HG03097 (cell line): ENCODE measurements at regions not wholly inside any gene's neighbourhood (a gene's known extent, or its start where the extent isn't known, plus 50 kb on each side); places are given as distances from the start of the nearest gene placed in this dataset.
"Not testable (repeated sequence)": the region's sequence is repeated elsewhere in the genome, so short reads cannot be mapped to it uniquely, and the experiment has no call there.

ENCODE experiments used
- ATAC-seq: cut with Tn5 transposase; IDR thresholded peaks from one replicate; pipeline ENCODE4 v1.9.1; 2021; ENCODE audit not compliant: unreplicated experiment, low FRiP score

DNA sequence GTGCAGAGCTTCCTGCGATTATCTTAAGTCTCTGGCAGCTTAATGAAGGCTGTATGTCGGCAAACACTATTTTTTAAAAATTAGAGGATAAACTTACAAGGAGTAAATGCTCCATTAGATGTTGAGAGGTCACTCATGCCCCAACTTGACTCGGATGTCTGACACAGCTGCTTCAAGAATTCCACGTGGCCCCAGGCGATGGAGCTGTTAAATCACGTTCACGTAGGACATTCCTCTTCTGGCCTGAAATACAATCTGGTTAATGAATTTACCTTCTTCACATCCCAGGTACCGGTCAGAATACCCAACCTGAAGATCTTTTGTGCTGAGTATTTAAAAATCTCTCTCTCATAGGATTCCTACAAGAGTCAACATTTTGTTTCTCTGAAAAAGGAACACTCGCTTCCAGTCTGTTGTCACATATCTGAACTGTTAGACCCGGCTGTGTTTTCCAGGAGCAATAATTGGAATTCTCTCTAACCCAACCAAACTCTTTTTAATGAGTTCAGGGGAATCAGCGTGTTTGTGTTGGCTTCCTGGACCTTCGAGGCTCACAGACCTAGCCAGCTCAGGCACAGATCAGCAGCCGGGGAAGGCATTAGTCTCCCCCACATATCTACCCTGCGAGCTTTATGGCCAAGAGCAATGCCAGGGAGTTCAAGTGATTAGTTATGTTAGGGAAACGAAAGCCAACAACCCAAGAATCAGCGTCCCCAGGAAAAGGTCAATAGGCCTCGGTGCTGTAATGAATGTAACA, 284.9 kb downstream of the FGFR2 start:
- no peak for ATAC-seq

DNA sequence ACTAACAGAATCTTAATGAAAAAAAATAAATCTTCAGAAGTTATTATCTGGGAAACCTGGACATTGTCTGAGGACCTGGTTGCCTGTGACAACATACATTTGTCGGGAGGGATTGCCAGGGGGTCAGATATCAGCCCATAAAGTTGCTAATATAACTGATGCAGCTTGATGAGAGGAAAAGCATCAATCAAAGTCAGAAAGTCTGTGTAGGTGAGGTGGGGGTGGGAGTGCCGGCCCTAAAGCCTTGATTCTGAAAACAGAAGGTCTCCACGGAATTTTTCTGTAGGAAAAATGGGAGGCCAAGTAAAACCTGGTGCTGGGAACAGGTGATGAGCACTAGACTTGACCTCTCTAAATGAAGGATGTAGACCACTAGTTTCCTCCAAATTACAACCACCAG, 281.8 kb downstream of the FGFR2 start:
- no peak for ATAC-seq

DNA sequence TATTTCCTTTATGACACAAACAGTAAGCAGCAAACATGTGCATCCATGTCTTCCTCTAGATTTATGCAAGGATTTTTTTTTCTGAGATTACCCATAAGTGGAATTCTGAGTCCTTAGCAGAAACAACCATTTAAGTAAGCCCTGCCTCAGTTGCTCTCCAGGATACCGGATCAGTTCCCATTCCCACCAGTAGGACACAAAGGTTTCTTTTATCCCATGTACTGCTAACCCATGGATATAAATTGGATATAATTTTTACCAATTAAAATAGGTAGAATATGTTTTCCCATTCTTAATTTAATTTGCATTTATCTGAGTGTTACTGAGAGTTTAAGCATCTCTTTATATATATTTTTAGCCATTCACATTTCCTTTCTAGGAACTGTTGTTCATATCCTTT, 280.9 kb downstream of the FGFR2 start:
- no peak for ATAC-seq

DNA sequence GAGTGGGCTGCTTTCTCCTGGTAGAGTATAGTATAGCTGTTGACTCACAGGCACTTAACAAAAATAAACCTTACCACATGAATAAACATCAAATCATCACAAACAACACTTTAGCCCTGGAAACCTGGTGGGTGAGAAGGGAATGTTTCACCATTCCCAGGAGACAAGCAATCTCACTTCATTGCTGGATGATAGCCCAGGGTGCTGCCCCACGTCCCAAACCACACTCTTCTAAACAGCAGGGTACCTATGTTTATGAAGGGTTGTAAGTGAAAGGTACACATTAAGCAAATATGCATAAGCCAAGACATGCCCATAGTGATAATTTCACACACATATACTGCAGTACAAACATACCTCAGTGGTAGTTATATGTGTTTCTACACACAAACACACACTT, 276.2 kb downstream of the FGFR2 start:
- ATAC-seq, result no peak

DNA sequence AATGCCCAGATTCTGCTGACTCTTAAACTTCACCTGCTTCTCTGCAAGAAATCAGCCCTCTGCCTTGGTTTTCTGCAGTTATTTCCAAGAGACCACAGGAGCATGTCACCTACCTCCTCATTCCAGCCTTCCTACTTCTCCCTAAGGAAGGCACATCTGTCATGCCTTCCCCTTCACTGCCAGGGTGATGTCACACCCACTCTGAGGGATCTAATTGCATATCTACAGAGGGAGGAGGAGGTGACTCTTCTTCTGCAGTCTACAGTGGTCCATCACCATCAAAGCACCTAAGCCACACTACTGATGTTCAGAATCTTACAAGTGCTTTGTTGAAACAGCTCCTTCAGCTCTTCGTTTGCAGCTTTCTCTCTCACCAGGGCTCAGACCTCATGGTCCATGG, 275.5 kb downstream of the FGFR2 start:
- no peak for ATAC-seq

DNA sequence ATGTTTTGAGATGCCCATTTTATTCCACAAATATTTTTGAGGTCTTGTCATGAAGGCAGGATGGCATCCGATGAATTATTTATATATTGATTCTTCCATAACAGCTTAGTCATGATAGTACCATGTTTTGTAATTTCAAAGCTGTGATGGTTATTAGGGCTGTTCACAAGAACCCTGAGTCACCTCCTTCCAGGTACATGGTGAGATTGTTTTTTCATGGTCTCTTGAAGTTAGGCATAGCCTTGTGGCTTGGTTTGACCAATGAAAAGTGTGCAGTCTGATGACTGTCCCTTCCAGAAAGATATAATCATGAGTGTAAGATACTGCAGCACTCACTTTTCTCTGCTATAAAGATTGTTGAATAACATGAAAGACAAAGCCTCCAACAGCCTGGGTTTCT, 274.8 kb downstream of the FGFR2 start:
- no peak for ATAC-seq

DNA sequence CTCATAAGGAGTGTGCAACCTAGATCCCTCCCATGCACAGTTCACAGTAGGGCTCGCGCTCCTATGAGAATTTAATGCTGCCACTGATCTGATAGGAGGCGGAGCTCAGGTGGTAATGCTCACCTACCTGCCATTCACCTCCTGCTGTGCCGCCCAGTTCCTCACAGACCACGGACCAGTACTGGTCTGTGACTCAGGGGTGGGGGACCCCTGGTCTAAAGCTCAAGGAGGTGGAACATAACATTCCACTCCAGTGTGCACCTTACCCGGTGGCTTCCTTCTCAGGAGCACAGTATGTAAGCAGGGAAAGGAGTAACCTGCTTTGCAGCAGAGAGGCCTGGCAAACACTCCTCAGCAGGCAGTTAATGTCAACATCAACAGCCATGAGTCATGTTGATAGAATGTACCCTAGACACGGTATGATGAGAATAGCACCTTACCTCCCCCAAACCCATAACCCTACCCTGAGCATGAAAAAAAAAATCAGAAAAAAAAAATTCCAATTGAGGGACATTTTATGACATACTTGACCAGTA, 273.5 kb downstream of the FGFR2 start:
- no peak for ATAC-seq

DNA sequence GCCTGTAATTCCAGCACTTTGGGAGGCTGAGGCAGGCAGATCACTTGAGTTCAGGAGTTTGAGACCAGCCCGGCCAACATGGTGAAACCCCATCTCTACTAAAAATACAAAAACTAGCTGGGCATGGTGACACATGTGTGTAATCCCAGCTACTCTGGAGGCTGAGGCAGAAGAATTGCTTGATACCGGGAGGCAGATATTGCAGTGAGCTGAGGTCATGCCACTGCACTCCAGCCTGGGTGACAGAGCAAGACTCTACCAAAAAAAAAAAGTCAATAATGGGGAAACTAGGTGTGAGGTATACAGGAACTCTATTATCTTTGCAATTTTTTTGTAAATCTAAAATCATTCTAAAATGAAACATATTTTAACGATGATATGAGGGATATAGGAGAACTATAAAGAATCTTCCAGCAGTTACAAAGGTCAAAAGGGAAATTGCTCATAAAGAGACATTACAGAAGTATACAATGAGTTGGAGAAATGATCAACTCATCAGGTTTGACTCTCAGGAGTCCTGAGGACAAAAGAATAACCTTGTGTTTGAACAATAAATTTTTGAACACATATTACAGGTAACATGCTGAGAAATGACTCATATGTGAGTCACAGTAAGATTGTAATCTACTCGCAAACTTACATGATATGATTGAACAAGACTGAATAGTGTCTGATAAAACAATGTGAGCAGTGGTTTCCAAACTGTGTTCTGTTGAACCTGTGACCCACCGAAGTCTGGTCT, 272.6 kb downstream of the FGFR2 start:
- no peak for ATAC-seq

DNA sequence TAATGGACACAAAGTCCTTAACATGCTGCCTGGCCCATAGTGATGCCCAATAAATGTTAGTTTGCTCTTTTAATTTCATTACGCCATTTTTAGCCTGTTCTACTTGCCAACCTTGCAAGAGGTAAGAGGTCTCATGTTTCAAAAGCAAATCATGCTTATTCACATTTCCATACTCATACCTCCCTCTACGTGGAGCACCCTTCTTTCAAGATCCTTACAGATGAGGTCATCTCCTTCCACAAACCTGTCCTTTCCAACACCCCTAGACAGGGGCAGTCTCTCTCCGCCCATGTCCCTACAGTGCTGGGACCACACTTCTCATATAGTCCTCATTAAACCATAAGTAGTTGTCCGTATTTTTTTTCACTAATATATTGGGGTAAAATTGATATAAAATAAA, 271.3 kb downstream of the FGFR2 start:
- ATAC-seq, result no peak

DNA sequence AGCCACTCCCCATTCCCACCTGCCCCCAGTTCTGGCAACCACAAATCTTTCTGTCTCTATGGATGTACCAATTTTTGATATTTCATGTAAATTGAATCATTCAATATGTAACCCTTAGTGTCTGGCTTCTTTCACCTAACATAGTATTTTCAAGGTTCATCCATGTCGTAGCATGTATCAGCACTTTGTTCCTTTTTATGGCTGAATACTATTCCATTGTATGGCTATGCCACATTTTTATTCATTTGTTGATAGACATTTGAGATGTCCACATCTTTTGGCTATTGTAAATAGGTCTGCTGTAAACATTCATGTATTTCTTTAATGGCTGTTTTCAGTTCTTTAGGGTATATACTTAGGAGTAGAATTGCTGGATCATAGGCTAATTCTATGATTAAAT, 270.5 kb downstream of the FGFR2 start:
- no peak for ATAC-seq

DNA sequence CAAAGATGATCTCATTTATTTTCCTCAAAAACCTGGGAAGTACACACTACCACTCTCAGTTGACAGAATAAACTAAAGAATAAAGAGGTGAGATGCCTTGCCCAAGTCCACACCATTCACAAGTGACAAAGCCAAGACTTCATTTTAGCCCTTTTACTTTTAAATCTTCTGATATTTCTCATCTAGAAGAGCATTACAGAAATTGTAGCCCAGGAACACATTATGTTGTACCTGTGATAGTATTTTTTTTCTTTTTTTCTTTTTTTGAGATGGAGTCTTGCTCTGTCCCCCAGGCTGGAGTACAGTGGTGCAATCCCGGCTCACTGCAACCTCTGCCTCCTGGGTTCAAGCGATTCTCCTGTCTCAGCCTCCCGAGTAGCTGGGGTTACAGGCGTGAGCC, 268.6 kb downstream of the FGFR2 start:
- ATAC-seq, result not testable (repeated sequence)

DNA sequence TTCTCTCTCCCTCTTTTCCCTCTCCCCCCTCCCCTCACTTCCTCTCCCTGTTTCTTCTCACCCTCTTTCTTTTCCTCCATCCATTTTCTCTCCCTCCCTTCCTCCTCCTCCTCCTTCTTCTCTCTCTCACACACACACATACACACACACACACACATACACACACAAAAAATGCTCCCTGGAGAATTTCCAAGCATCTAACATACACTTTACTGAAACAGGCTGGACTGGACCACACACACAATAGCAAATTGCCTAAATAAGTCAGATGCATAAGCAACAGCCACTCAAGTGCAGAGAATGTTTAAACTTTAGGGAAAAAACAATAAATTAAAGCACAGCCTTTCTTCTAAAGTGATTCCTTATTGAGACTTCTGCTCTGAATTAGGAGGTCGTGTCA, 267.7 kb downstream of the FGFR2 start:
- ATAC-seq, result no peak

DNA sequence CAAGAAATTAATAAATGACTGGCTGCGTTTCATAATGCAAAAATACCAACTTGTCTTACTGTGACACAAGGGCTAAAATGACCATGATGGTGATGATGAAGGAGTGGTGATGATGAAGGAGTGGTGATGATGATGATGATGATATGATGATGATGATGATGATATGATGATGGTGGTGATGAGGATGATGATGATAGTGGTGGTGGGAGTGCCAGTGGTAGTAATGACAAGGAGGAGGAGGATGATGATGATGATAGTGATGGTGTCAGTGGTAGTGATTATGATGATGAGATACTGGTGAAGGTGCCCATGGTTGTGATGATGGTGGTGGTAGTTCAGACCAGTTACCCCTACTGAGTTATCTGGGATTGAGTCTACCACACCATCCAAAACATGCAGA, 265.9 kb downstream of the FGFR2 start:
- no peak for ATAC-seq

DNA sequence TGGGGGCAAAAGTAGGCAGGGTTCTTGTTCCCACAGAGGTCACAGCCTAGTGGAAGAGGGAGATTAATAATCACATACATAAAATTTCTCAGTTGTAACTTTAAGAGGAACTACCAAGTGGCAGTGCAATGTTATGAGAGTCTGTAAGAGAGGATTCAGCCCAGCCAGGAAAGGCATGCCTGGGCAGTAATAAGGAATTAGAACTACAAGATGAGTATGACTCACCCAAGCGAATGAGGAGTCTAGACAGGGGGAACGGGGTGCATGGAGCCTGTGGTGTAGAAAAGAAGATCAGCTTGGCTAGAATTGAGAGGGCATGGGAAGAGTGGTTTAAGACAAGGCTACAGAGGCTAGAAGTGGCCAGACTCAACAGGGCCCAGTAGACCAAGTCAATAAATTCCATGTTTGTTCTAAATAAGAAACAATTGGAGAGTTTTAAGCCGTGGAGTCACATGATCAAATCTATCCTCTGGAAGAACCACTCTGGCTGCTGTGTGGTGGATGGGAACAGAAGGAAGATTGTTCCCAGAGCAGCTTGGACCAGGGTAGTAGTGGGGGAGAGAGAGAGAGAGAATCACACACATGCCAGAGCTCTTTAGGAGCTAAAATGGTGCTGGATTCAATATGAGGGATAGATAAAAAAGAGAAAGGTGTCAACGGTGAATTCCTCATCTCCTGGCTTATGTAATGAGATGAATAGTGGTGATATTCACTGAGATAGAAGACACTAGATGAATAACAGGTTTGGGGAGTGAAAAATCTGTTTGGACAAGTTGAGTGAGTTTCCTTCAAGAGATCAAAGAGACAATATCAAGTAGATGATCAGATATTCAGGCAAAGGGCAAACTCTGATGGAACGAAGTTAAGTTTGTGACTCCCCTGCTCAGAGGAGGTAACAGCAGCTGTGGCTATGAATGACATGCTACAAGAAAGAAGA, 265.1 kb downstream of the FGFR2 start:
- no peak for ATAC-seq

DNA sequence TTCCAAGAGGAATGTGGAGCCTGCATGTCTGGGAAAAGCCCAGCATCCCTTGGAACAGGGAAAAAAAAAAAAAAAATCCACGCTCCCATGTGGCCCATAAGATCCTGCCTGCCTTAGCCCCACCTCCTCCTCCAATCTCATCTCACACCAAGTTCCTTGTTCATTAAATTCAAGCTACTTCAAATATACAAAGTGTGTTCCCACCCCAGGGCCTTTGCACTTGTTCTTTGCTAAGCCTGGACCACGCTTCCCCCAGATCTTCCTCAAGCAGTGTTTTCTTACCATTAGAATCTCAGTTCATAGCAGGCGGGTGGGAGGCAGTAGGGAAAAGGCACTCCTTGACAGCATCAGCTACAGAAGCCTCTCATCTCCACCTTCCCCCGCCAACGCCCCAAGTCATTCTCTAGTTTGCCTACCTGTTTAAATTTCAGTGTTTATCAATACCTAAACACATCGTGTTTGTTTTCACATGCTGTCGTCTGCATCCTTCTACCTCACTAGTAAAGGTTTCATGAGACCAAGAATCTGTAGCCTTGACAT, 262.8 kb downstream of the FGFR2 start:
- ATAC-seq, result no peak

DNA sequence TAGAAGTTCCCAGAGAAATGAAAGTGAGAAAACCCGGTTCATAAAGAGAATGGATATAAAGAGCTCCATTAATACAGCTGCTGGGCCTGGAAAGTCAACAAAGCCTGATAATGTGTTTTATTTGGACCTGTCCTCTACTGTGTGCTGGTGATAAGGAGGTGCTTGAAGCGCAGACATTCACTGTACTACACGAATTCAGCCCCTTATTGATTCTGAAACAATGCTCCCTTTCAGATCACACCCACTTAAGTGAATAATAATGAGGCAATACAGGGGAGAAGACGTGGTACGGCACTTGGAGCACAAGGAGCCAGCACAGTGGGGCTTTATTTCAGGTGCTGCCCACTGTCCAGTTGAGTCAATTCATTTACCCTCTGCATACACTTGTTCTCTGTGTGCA, 260.8 kb downstream of the FGFR2 start:
- no peak for ATAC-seq

DNA sequence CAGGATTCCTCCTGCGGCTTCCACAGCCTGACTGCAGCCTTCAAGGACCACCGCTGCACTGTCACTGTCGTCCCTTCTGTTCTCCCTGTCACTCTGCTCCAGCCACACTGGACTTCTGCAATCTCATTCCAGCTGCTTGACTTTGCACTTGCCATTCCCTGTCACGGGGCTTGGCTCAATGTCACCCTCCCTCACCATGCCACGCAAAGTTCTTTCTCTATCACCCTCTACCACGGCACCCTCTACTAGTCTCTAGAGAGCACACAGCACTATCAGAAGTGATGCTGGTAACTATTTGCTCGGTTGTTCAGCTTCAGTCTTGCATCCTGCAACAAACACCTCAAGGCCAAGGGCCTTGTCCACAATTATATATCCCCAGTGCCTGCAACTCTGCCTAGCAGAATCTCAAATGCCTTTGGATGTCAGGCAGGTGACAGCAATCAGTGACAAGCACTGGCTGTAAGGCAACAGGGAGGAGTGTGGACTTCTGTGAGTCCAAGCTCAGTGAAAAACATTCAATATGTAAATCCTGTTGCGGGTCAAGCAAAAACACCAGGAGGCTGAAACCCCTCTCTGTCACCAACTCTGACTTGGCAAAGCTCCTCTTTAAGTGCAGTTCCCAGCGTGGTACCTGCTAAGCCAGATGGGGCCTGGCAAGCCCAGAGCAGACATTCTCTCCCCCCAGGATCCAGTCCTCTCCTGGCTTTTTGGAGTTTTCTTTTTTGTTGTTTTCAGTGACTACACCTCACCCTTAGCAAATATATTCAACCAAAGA, 259.9 kb downstream of the FGFR2 start:
- no peak for ATAC-seq

DNA sequence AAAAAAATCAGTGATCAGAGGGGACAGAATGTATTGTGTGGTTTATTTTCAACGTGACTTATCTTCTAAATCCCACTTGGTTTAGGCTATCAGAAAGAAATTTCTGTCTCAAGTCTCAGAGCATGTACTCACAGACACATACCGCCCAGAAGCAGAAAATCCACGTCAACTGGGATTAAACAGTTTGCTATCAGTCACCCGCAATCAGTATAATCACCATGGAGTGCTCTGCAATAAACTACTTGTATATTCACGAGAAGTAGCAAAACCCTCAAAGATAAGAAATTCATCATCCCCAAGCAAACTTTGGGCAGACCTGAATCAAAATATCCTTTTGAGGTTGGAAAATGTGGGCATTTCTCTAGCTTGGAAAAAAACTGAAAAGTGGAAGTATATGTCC, 259.1 kb downstream of the FGFR2 start:
- ATAC-seq, result no peak

DNA sequence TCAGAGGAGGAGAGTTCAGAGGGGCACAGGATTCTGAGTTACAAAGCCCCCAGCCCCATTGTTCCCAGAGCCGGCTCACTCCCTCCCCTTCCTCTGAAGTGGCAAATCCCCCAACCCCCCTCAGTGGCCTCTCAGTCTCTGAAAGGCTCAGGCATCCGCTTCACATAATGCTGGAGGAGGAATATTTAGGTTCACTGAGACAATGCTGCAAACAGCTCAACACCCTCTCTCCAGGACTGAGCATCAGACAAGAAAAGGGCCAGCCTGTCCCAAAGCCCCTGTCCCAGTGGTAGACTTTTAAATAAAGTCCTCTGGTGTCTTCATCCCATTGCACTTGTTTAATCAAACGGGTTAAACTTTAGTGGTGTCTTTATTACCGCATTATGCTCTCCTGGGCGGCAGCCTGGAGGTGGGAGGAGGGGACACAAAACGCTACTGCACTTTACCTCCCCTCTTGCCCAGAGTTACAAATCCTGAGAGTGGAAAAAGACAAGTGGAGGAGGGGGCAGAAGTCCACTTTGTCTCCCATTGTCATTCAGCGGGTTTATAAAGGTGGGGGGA, 257.9 kb downstream of the FGFR2 start:
- ATAC-seq, result no peak

DNA sequence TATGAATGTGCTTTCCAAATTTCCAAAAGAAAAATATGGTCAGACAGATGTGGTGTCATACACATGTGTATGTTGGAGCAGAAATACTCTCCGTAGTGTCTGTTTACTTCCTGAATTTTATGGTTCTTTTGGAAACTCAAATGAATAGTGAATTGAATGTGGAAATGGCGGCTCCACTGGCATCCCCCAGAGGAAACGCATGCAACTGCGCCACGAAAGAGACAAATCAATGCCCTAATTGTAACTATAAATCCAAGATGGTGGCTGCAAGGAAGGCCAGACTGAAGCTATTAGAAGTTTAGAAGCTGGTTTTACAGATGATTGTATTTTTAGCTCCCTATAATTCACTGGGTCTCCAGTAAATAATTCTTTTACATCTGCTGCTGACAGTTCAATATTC, 246.7 kb downstream of the FGFR2 start:
- no peak for ATAC-seq
